Thoracic aorta (tissue), 2 donors: ENCODE measurements at regions not wholly inside any gene's neighbourhood (a gene's known extent, or its start where the extent isn't known, plus 50 kb on each side); places are given as distances from the start of the nearest gene placed in this dataset.

Experiments
- ATAC-seq: fragments of 150-250 bp; one replicate; pipeline ENCODE4 v1.8.0; 2017; ENCODE audit warnings: low read depth; ENCODE audit not compliant: insufficient number of reproducible peaks, low FRiP score
- DNase-seq: peaks from one replicate; pipeline ENCODE4 v3.0.0-alpha.2; 2020; ENCODE audit warnings: low spot score
- H3K27ac ChIP-seq, 2 donors: fragments of 200-600 bp; sonication (generic); 1 replicate in 1 of 2; 2 replicates in 1 of 2; pipeline ENCODE4 v1.5.1; 2016; ENCODE audit warnings: mild to moderate bottlenecking in 2 of 2, moderate library complexity in 2 of 2
- H3K27me3 ChIP-seq: fragments of 200-600 bp; sonication (generic); replicated peaks from 2 replicates; pipeline ENCODE4 v1.6.0; 2016; ENCODE audit warnings: mild to moderate bottlenecking; ENCODE audit not compliant: insufficient read depth
- H3K36me3 ChIP-seq: fragments of 200-600 bp; sonication (generic); one replicate; pipeline ENCODE4 v1.5.1; 2016
- H3K4me1 ChIP-seq, 2 donors: fragments of 200-600 bp; sonication (generic); 1 replicate in 1 of 2; 2 replicates in 1 of 2; pipeline versions ENCODE4 v1.5.1 to v1.6.0; 2016; ENCODE audit warnings: low read depth in 2 of 2, mild to moderate bottlenecking in 1 of 2; ENCODE audit not compliant: control insufficient read depth in 1 of 2
- H3K4me3 ChIP-seq: fragments of 200-600 bp; sonication (generic); 2 replicates; pipeline ENCODE4 v1.5.1; 2016; ENCODE audit warnings: mild to moderate bottlenecking
- H3K9me3 ChIP-seq: fragments of 200-600 bp; sonication (generic); 2 replicates; pipeline ENCODE4 v1.5.1; 2016
- CTCF ChIP-seq: fragments of 200-600 bp; sonication (generic); IDR thresholded peaks from one replicate; pipeline ENCODE4 v1.5.1; 2019; ENCODE audit warnings: antibody characterized with exemption

- H3K27me3 ChIP-seq = no peaks in the 10 kb centered on the region
- H3K27ac ChIP-seq = no peak overlapping the region
- DNase-seq (no peak), ATAC-seq (no peak)
- H3K9me3 ChIP-seq = no peaks in the 10 kb centered on the region
- H3K4me1 ChIP-seq = no peaks in the 10 kb centered on the region
- H3K36me3 ChIP-seq = no peaks in the 10 kb centered on the region
- TF ChIP-seq CTCF = no peak
- no peak overlapping the region for H3K4me3 ChIP-seq
These were observed 290.9 kb downstream of the KCNRG start for GRCh38 chr13:50306156-50306555.

- no peak overlapping the region for H3K27ac ChIP-seq
- H3K36me3 ChIP-seq = no peaks in the 10 kb centered on the region
- no peaks in the 10 kb centered on the region for H3K9me3 ChIP-seq
- no peak overlapping the region for H3K4me3 ChIP-seq
- ATAC-seq = no peak
- H3K27me3 ChIP-seq = no peaks in the 10 kb centered on the region
- no peak for DNase-seq
- TF ChIP-seq CTCF = no peak
- H3K4me1 ChIP-seq = peaks cover 0 to 5% of the 10 kb centered on the region in 2 donors
These were observed 294.1 kb downstream of the KCNRG start for GRCh38 chr13:50309318-50309717.

DNA sequence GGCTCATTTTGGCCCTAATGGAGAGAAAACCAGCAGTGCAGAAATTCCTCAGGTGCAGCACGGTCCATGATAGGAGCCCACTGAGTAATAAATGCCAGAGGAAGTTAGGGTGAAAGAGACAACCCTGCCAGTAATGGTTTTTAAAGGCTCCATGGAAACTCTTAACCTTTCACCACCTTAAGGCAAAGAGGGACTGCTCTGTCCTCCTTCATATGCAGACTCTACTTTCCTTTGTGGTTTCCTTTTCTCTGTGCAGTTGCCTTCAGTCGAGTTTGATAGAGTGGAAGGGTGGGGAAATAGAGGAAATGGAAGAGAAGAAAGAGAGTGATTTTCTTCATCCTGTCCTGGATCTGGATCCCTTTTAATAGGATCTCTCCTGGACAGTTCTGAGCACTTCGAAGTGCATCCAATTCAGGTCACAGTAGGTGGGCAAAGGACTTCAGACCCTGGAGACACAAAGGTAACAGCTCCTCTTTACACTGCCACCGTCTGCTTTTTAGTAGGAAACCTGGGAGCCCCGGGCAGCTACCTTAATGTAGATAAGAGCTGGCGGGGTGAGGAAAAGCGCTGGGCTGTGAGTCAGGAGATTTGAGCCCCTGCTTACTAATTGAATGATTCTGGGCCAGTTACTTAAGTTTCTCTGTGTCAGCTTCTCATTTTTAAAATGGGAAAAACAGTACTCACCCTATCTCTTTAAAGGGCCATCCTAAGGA is 294.8 kb downstream of the KCNRG start:
- ATAC-seq (no peak), DNase-seq (no peak)
- H3K27me3 ChIP-seq = no peaks in the 10 kb centered on the region

GRCh38 chr13:50310734-50311133 is 295.5 kb downstream of the KCNRG start:
- TF ChIP-seq CTCF = no peak
- DNase-seq (no peak), ATAC-seq (no peak)
- Histone ChIP-seq H3K27me3 (no peaks in the 10 kb centered on the region), H3K4me3 (no peak overlapping the region), H3K9me3 (no peaks in the 10 kb centered on the region), H3K27ac (no peak overlapping the region), H3K36me3 (no peaks in the 10 kb centered on the region), H3K4me1 (peaks cover 0 to 5% of the 10 kb centered on the region in 2 donors)

More for the DNA sequence above, 294.8 kb downstream of the KCNRG start:
- Histone ChIP-seq H3K4me1 (peaks cover 0 to 5% of the 10 kb centered on the region in 2 donors), H3K9me3 (no peaks in the 10 kb centered on the region), H3K4me3 (no peak overlapping the region), H3K36me3 (no peaks in the 10 kb centered on the region), H3K27ac (no peak overlapping the region)
- no peak for TF ChIP-seq CTCF

GRCh38 chr13:50318887-50319286 is 303.6 kb downstream of the KCNRG start:
- no peak overlapping the region for H3K27ac ChIP-seq
- no peak for ATAC-seq
- no peak for TF ChIP-seq CTCF

More at GRCh38 chr13:50318887-50319286, 303.6 kb downstream of the KCNRG start:
- no peaks in the 10 kb centered on the region for H3K9me3 ChIP-seq
- H3K4me3 ChIP-seq = no peak overlapping the region
- H3K27me3 ChIP-seq = no peaks in the 10 kb centered on the region
- no peak for DNase-seq
- no peaks in the 10 kb centered on the region for H3K4me1 ChIP-seq
- H3K36me3 ChIP-seq = no peaks in the 10 kb centered on the region
